Head of caudate nucleus (tissue), 42 donors: ENCODE measurements at regions not wholly inside any gene's neighbourhood (a gene's known extent, or its start where the extent isn't known, plus 50 kb on each side); places are given as distances from the start of the nearest gene placed in this dataset.
"Not testable (repeated sequence)": the region's sequence is repeated elsewhere in the genome, so short reads cannot be mapped to it uniquely, and the experiment has no call there.

ENCODE experiments used
- DNase-seq, 42 donors: peaks; one replicate each; pipeline versions ENCODE4 v3.0.0 to v3.0.0-alpha.2; 2020 to 2021; ENCODE audit warnings: mixed read lengths in 7 of 42
- intact Hi-C: fragments of 100-400 bp; cut with DNase I; formaldehyde crosslinking; loops from one replicate; pipeline ENCODE4 v1.15.0; 2022

- intact Hi-C loops, result no loop called here
- DNase-seq, result no peak
Observed at GRCh38 chr11:69899957-69900821, 81.0 kb upstream of the FGF3 start.

GRCh38 chr11:69900822-69901302 is 81.6 kb upstream of the FGF3 start:
- intact Hi-C loops, result not testable (repeated sequence)

GRCh38 chr11:69902337-69902736 is 83.1 kb upstream of the FGF3 start:
- intact Hi-C loops, result no loop called here
- no peak for DNase-seq

More at GRCh38 chr11:69900822-69901302, 81.6 kb upstream of the FGF3 start:
- not testable (repeated sequence) for DNase-seq

GRCh38 chr11:69903211-69903610 is 84.0 kb upstream of the FGF3 start:
- DNase-seq, result no peak
- intact Hi-C loops, result no loop called here

GRCh38 chr11:69904161-69904973 is 85.2 kb upstream of the FGF3 start:
- no peak for DNase-seq
- intact Hi-C loops, result no loop called here

- DNase-seq, result no peak
- intact Hi-C loops, result no loop called here
Observed at GRCh38 chr11:69904974-69905535, 85.8 kb upstream of the FGF3 start.

GRCh38 chr11:69905611-69906452 is 86.6 kb upstream of the FGF3 start:
- no peak for DNase-seq
- intact Hi-C loops, result no loop called here

- intact Hi-C loops, result no loop called here
- DNase-seq, result no peak
Observed at GRCh38 chr11:69906453-69906907, 87.3 kb upstream of the FGF3 start.

- intact Hi-C loops, result no loop called here
Observed at GRCh38 chr11:69907611-69908010, 88.4 kb upstream of the FGF3 start.

GRCh38 chr11:69908511-69909220 is 89.5 kb upstream of the FGF3 start:
- no peak for DNase-seq
- intact Hi-C loops, result no loop called here

More at GRCh38 chr11:69907611-69908010, 88.4 kb upstream of the FGF3 start:
- no peak for DNase-seq

GRCh38 chr11:69909561-69910518 is 90.6 kb upstream of the FGF3 start:
- intact Hi-C loops, result no loop called here
- DNase-seq, result peak in 2 of 42 donors; percentile 14 to 42

GRCh38 chr11:69910519-69911309 is 91.5 kb upstream of the FGF3 start:
- DNase-seq, result no peak
- intact Hi-C loops, result no loop called here

- intact Hi-C loops, result no loop called here
- DNase-seq, result peak in 2 of 42 donors; percentile 9 to 27
Observed at GRCh38 chr11:69911310-69912160, 92.3 kb upstream of the FGF3 start.

- DNase-seq, result peak in 6 of 42 donors; percentile 2 to 43 (median 12)
- intact Hi-C loops, result no loop called here
Observed at GRCh38 chr11:69912161-69912910, 93.1 kb upstream of the FGF3 start.
